Erythroblast (primary cell): ENCODE measurements at regions not wholly inside any gene's neighbourhood (a gene's known extent, or its start where the extent isn't known, plus 50 kb on each side); places are given as distances from the start of the nearest gene placed in this dataset.

ENCODE experiments used
- GATA1 ChIP-seq: IDR thresholded peaks from 2 replicates; pipeline ENCODE4 v1.6.1; 2011; ENCODE audit warnings: low read depth, mild to moderate bottlenecking, control low read depth, low read length, moderate library complexity
- POLR2A ChIP-seq: IDR thresholded peaks from 2 replicates; pipeline ENCODE4 v1.6.1; 2011; ENCODE audit warnings: mild to moderate bottlenecking, low read length

DNA sequence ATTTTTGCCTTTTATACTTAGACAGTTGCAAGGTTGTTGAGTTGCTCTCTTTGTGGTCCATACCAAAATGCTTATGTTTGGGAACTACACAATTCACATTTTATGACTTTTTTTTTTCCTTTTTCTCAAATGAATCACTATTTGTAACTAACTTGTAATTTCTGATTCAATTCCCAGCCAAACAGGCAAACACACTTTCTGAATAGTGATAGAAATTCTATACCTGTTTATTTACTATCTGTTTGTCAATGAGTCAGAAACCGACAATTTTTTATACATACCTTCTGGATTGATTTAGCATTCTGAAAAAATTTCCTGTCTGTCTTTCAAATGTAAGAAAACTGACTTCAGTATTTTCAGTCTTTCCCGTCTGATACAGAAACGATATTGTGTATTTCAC is 69.1 kb downstream of the MBL2 start:
- TF ChIP-seq POLR2A (no peak), GATA1 (no peak)
